ENCODE measurements at regions not wholly inside any gene's neighbourhood (a gene's known extent, or its start where the extent isn't known, plus 50 kb on each side); places are given as distances from the start of the nearest gene placed in this dataset.

GRCh38 chr21:27693376-27693775 lies 726.5 kb upstream of the ADAMTS5 start:
- no peak for DNase-seq
- Histone ChIP-seq H3K36me3 (no peaks in the 10 kb centered on the region), H3K27ac (no peak overlapping the region), H3K27me3 (no peaks in the 10 kb centered on the region), H3K9me3 (no peaks in the 10 kb centered on the region), H3K4me3 (no peak overlapping the region), H3K4me1 (ENCODE audit: insufficient read depth) (no peaks in the 10 kb centered on the region)
- intact Hi-C loops (cut with DNase I): no loop called here
- TF ChIP-seq EP300 (IDR thresholded peaks at IDR 0.05): no peak
- no peak for TF ChIP-seq POLR2A (IDR thresholded peaks at IDR 0.05)
- no peak for TF ChIP-seq CTCF (IDR thresholded peaks at IDR 0.05)
- 88 to 93% (median 89%) methylated on average over 6 of the region's 6 CpGs for WGBS, 3 donors

GRCh38 chr21:27691516-27691915 lies 724.6 kb upstream of the ADAMTS5 start:
- H3K4me3 ChIP-seq: no peak overlapping the region
- intact Hi-C loops (cut with DNase I): no loop called here
- H3K36me3 ChIP-seq: no peaks in the 10 kb centered on the region
- DNase-seq: no peak
- H3K27ac ChIP-seq: no peak overlapping the region
- no peaks in the 10 kb centered on the region for H3K27me3 ChIP-seq
- H3K9me3 ChIP-seq: no peaks in the 10 kb centered on the region
- 0 to 91% (median 88%) methylated on average over 1 of the region's 1 CpG for WGBS, 3 donors
- H3K4me1 ChIP-seq (ENCODE audit: insufficient read depth): no peaks in the 10 kb centered on the region
- TF ChIP-seq EP300 (IDR thresholded peaks at IDR 0.05): no peak
- TF ChIP-seq CTCF (IDR thresholded peaks at IDR 0.05): no peak
- no peak for TF ChIP-seq POLR2A (IDR thresholded peaks at IDR 0.05)

- no peak for DNase-seq
- no peak for TF ChIP-seq CTCF (IDR thresholded peaks at IDR 0.05)
- TF ChIP-seq POLR2A (IDR thresholded peaks at IDR 0.05): no peak
- TF ChIP-seq EP300 (IDR thresholded peaks at IDR 0.05): no peak
- no peaks in the 10 kb centered on the region for H3K4me1 ChIP-seq (ENCODE audit: insufficient read depth)
- H3K27me3 ChIP-seq: no peaks in the 10 kb centered on the region
- no peak overlapping the region for H3K4me3 ChIP-seq
- WGBS, 3 donors: 58 to 73% (median 63%) methylated on average over 1 of the region's 1 CpG
- intact Hi-C loops (cut with DNase I): no loop called here
- no peak overlapping the region for H3K27ac ChIP-seq
- H3K36me3 ChIP-seq: no peaks in the 10 kb centered on the region
- H3K9me3 ChIP-seq: no peaks in the 10 kb centered on the region
Observed at GRCh38 chr21:27691006-27691405, 724.1 kb upstream of the ADAMTS5 start.

GRCh38 chr21:27690426-27690825 lies 723.5 kb upstream of the ADAMTS5 start:
- 68 to 87% (median 71%) methylated on average over 4 of the region's 4 CpGs for WGBS, 3 donors
- no peaks in the 10 kb centered on the region for H3K36me3 ChIP-seq
- H3K27ac ChIP-seq: no peak overlapping the region
- H3K27me3 ChIP-seq: no peaks in the 10 kb centered on the region
- no peak overlapping the region for H3K4me3 ChIP-seq
- H3K9me3 ChIP-seq: no peaks in the 10 kb centered on the region
- TF ChIP-seq EP300 (IDR thresholded peaks at IDR 0.05) (no peak), POLR2A (IDR thresholded peaks at IDR 0.05) (no peak), CTCF (IDR thresholded peaks at IDR 0.05) (no peak)
- H3K4me1 ChIP-seq (ENCODE audit: insufficient read depth): no peaks in the 10 kb centered on the region
- DNase-seq: no peak
- intact Hi-C loops (cut with DNase I): no loop called here

GRCh38 chr21:27688773-27689172 lies 721.9 kb upstream of the ADAMTS5 start:
- TF ChIP-seq POLR2A (IDR thresholded peaks at IDR 0.05) (no peak), EP300 (IDR thresholded peaks at IDR 0.05) (no peak), CTCF (IDR thresholded peaks at IDR 0.05) (no peak)
- H3K36me3 ChIP-seq: no peaks in the 10 kb centered on the region
- H3K27ac ChIP-seq: no peak overlapping the region
- intact Hi-C loops (cut with DNase I): no loop called here
- H3K27me3 ChIP-seq: no peaks in the 10 kb centered on the region
- no peaks in the 10 kb centered on the region for H3K4me1 ChIP-seq (ENCODE audit: insufficient read depth)
- no peaks in the 10 kb centered on the region for H3K9me3 ChIP-seq
- no peak for DNase-seq
- no peak overlapping the region for H3K4me3 ChIP-seq
